ENCODE measurements at regions not wholly inside any gene's neighbourhood (a gene's known extent, or its start where the extent isn't known, plus 50 kb on each side); places are given as distances from the start of the nearest gene placed in this dataset.

GRCh38 chr1:187443939-187444338, 615.2 kb downstream of the PLA2G4A start:
- Histone ChIP-seq H3K4me3 (no peak overlapping the region), H3K27me3 (replicated peaks in 1 of 7) (no peaks in the 10 kb centered on the region), H3K9me3 (no peaks in the 10 kb centered on the region), H3K4me1 (no peaks in the 10 kb centered on the region), H3K27ac (no peak overlapping the region), H3K36me3 (no peaks in the 10 kb centered on the region)
- 84 to 95% (median 88%) methylated on average over 3 of the region's 3 CpGs for WGBS, 5 donors
- DNase-seq: no peak
- TF ChIP-seq POLR2A (IDR thresholded peaks at IDR 0.05) (no peak), POLR2AphosphoS5 (IDR thresholded peaks at IDR 0.05) (no peak), CTCF (IDR thresholded peaks at IDR 0.05 in 8 of 11, conservative IDR thresholded peaks at IDR 0.05 in 3 of 11) (no peak)
- intact Hi-C loops (cut with DNase I; ENCODE audit: low total_unique reads): no loop called here

GRCh38 chr1:187445066-187445465, 616.3 kb downstream of the PLA2G4A start:
- H3K27ac ChIP-seq: no peak overlapping the region
- intact Hi-C loops (cut with DNase I; ENCODE audit: low total_unique reads): no loop called here

GRCh38 chr1:187451238-187451637, 622.5 kb downstream of the PLA2G4A start:
- Histone ChIP-seq H3K4me3 (no peak overlapping the region), H3K4me1 (no peaks in the 10 kb centered on the region), H3K9me3 (no peaks in the 10 kb centered on the region), H3K36me3 (no peaks in the 10 kb centered on the region), H3K27ac (no peak overlapping the region), H3K27me3 (replicated peaks in 1 of 7) (no peaks in the 10 kb centered on the region)
- DNase-seq: no peak
- WGBS, 5 donors: 80 to 92% (median 84%) methylated on average over 5 of the region's 5 CpGs
- intact Hi-C loops (cut with DNase I; ENCODE audit: low total_unique reads): no loop called here
- TF ChIP-seq CTCF (IDR thresholded peaks at IDR 0.05 in 8 of 11, conservative IDR thresholded peaks at IDR 0.05 in 3 of 11) (no peak), POLR2A (IDR thresholded peaks at IDR 0.05) (no peak), POLR2AphosphoS5 (IDR thresholded peaks at IDR 0.05) (no peak)

More at GRCh38 chr1:187445066-187445465, 616.3 kb downstream of the PLA2G4A start:
- Histone ChIP-seq H3K36me3 (no peaks in the 10 kb centered on the region), H3K9me3 (no peaks in the 10 kb centered on the region), H3K27me3 (replicated peaks in 1 of 7) (no peaks in the 10 kb centered on the region), H3K4me3 (no peak overlapping the region), H3K4me1 (no peaks in the 10 kb centered on the region)
- no peak for DNase-seq
- 75 to 91% (median 86%) methylated on average over 2 of the region's 2 CpGs for WGBS, 5 donors
- TF ChIP-seq CTCF (IDR thresholded peaks at IDR 0.05 in 8 of 11, conservative IDR thresholded peaks at IDR 0.05 in 3 of 11): no peak
- TF ChIP-seq POLR2AphosphoS5 (IDR thresholded peaks at IDR 0.05): no peak
- TF ChIP-seq POLR2A (IDR thresholded peaks at IDR 0.05): no peak

GRCh38 chr1:187454010-187454409, 625.3 kb downstream of the PLA2G4A start:
- TF ChIP-seq POLR2A (IDR thresholded peaks at IDR 0.05) (no peak), POLR2AphosphoS5 (IDR thresholded peaks at IDR 0.05) (no peak), CTCF (IDR thresholded peaks at IDR 0.05 in 8 of 11, conservative IDR thresholded peaks at IDR 0.05 in 3 of 11) (no peak)

More at GRCh38 chr1:187454010-187454409, 625.3 kb downstream of the PLA2G4A start:
- Histone ChIP-seq H3K9me3 (no peaks in the 10 kb centered on the region), H3K4me1 (no peaks in the 10 kb centered on the region), H3K36me3 (no peaks in the 10 kb centered on the region), H3K27me3 (replicated peaks in 1 of 7) (no peaks in the 10 kb centered on the region), H3K27ac (no peak overlapping the region), H3K4me3 (no peak overlapping the region)
- intact Hi-C loops (cut with DNase I; ENCODE audit: low total_unique reads): no loop called here
- DNase-seq: no peak
- WGBS, 5 donors: 78 to 87% (median 80%) methylated on average over 3 of the region's 3 CpGs
